ENCODE measurements at regions not wholly inside any gene's neighbourhood (a gene's known extent, or its start where the extent isn't known, plus 50 kb on each side); places are given as distances from the start of the nearest gene placed in this dataset.

GRCh38 chr13:73952648-73953047 lies 181.6 kb downstream of the KLF12 start:
- TF ChIP-seq CTCF (IDR thresholded peaks at IDR 0.05) (no peak), POLR2A (IDR thresholded peaks at IDR 0.05; ENCODE audit: low read depth) (no peak)

Data from esophagus muscularis mucosa (tissue), 3 donors.